Endothelial cell of umbilical vein (primary cell): ENCODE measurements at regions not wholly inside any gene's neighbourhood (a gene's known extent, or its start where the extent isn't known, plus 50 kb on each side); places are given as distances from the start of the nearest gene placed in this dataset.

ENCODE experiments used
- BruUV-seq: library from RNA; stranded (reverse); fragments of 400-500 nt; replicated peaks from 2 replicates; lab custom pipeline; 2021; lab: Mats Ljungman, UMichigan
- CTCF ChIA-PET: fragments of 300-600, 350-600 bp; sonication (Branson Sonifier 250); formaldehyde crosslinking; loops from one replicate; lab custom pipeline; 2021; ENCODE audit warnings: antibody characterized with exemption, inconsistent platforms; lab: Charles Lee
- POLR2A ChIA-PET: fragments of 300-600, 350-600 bp; sonication (Branson Sonifier 250); formaldehyde crosslinking; loops from one replicate; lab custom pipeline; 2021; ENCODE audit warnings: antibody characterized with exemption, inconsistent platforms; lab: Charles Lee
- DNase-seq: peaks from one replicate; pipeline ENCODE4 v3.0.0-alpha.2; 2011; ENCODE audit warnings: low read depth, low spot score
- FAIRE-seq: peaks from 2 replicates; lab custom pipeline; 2011; peaks lifted over from hg19 to GRCh38; lab: Jason Lieb, UNC
- H2AFZ ChIP-seq: 2 replicates; pipeline ENCODE4 v1.6.0; 2012; ENCODE audit warnings: low read depth, low read length, control low read depth, inconsistent platforms
- H3K27ac ChIP-seq: 2 replicates; pipeline ENCODE4 v1.5.1; 2011; ENCODE audit warnings: low read depth, mild to moderate bottlenecking, control low read depth, low read length, moderate library complexity; ENCODE audit not compliant: insufficient read depth
- H3K27me3 ChIP-seq, 2 experiments: 2 replicates each; pipeline versions ENCODE4 v1.6.0 to v1.6.1; 2011; ENCODE audit warnings: low read length in 2 of 2, mixed read lengths in 1 of 2; ENCODE audit not compliant: control insufficient read depth in 2 of 2, insufficient read depth in 2 of 2
- H3K36me3 ChIP-seq, 2 experiments: 2 replicates in 1 of 2; 3 replicates in 1 of 2; pipeline ENCODE4 v1.5.1; 2011; ENCODE audit warnings: low read length in 2 of 2, mild to moderate bottlenecking in 1 of 2, moderate library complexity in 1 of 2; ENCODE audit not compliant: control insufficient read depth in 2 of 2, insufficient read depth in 2 of 2; ENCODE audit errors: extremely low read depth in 1 of 2
- H3K4me1 ChIP-seq: 3 replicates; pipeline ENCODE4 v1.5.1; 2011; ENCODE audit warnings: mild to moderate bottlenecking, low read length; ENCODE audit not compliant: control insufficient read depth, insufficient read depth; ENCODE audit errors: extremely low read depth
- H3K4me2 ChIP-seq: 2 replicates; pipeline ENCODE4 v1.6.1; 2011; ENCODE audit warnings: low read length, control low read depth, mixed read lengths; ENCODE audit not compliant: insufficient read depth
- H3K4me3 ChIP-seq, 3 experiments: fragments of 200-600 bp in 1 of 3; sonication (generic), shearing (Covaris generic) in 1 of 3; replicated peaks in 1 of 3; 2 replicates each; pipeline ENCODE4 v1.5.1; 2011 to 2016; ENCODE audit warnings: control low read depth in 3 of 3, low read length in 3 of 3, mild to moderate bottlenecking in 2 of 3, inconsistent platforms in 1 of 3, low read depth in 1 of 3, moderate library complexity in 1 of 3; ENCODE audit not compliant: insufficient read depth in 1 of 3
- H3K79me2 ChIP-seq: 2 replicates; pipeline ENCODE4 v1.6.0; 2012; ENCODE audit warnings: low read length, inconsistent platforms; ENCODE audit not compliant: control insufficient read depth, insufficient read depth
- H3K9ac ChIP-seq: replicated peaks from 2 replicates; pipeline ENCODE3; 2011; ENCODE audit warnings: low read length, control low read depth; ENCODE audit not compliant: insufficient read depth; ENCODE audit errors: extremely low read depth
- H3K9me1 ChIP-seq: replicated peaks from 3 replicates; pipeline ENCODE4 v1.6.0; 2011; ENCODE audit warnings: mild to moderate bottlenecking, low read length; ENCODE audit not compliant: control insufficient read depth, insufficient read depth; ENCODE audit errors: extremely low read depth
- H3K9me3 ChIP-seq: replicated peaks from 2 replicates; pipeline ENCODE4 v1.5.1; 2012; ENCODE audit warnings: low read length, inconsistent platforms; ENCODE audit not compliant: control insufficient read depth, insufficient read depth
- H4K20me1 ChIP-seq: replicated peaks from 2 replicates; pipeline ENCODE3; 2011; ENCODE audit warnings: mild to moderate bottlenecking, low read length; ENCODE audit not compliant: control insufficient read depth, insufficient read depth; ENCODE audit errors: extremely low read depth
- CTCF ChIP-seq, 2 donors: IDR thresholded peaks; 1 replicate in 1 of 2; 2 replicates in 1 of 2; pipeline ENCODE4 v1.5.1; 2011; ENCODE audit warnings: low read length in 2 of 2, mild to moderate bottlenecking in 2 of 2, moderate library complexity in 2 of 2, control low read depth in 1 of 2, inconsistent platforms in 1 of 2, low read depth in 1 of 2; ENCODE audit not compliant: insufficient read depth in 1 of 2; ENCODE audit errors: extremely low read depth in 1 of 2
- EZH2 ChIP-seq: IDR thresholded peaks from 2 replicates; pipeline ENCODE4 v1.6.1; 2012; ENCODE audit warnings: borderline replicate concordance, low read depth, mild to moderate bottlenecking, moderate library complexity, low read length, inconsistent platforms; ENCODE audit not compliant: severe bottlenecking
- FOS ChIP-seq: IDR thresholded peaks from 2 replicates; pipeline ENCODE4 v1.6.1; 2011; ENCODE audit warnings: mild to moderate bottlenecking, low read length, moderate library complexity, borderline replicate concordance; ENCODE audit not compliant: insufficient read depth
- GATA2 ChIP-seq: IDR thresholded peaks from 2 replicates; pipeline ENCODE4 v1.7.0; 2011; ENCODE audit warnings: low read depth, mild to moderate bottlenecking, moderate library complexity, mixed read lengths, low read length; ENCODE audit not compliant: insufficient read length, insufficient read depth
- JUN ChIP-seq: IDR thresholded peaks from 2 replicates; pipeline ENCODE4 v1.6.1; 2011; ENCODE audit warnings: borderline replicate concordance, low read depth; ENCODE audit not compliant: insufficient read length, insufficient read depth
- MAX ChIP-seq: IDR thresholded peaks from 2 replicates; pipeline ENCODE4 v1.6.1; 2011; ENCODE audit not compliant: insufficient read depth, insufficient read length
- MYC ChIP-seq: IDR thresholded peaks from one replicate; pipeline ENCODE4 v1.6.1; 2011; ENCODE audit warnings: mild to moderate bottlenecking, low read depth, low read length
- POLR2A ChIP-seq: IDR thresholded peaks from 2 replicates; pipeline ENCODE4 v1.6.1; 2012; ENCODE audit warnings: low read depth, mild to moderate bottlenecking, control low read depth, low read length
- POLR2AphosphoS5 ChIP-seq: IDR thresholded peaks from 2 replicates; pipeline ENCODE4 v1.6.1; 2012; ENCODE audit warnings: low read depth, mild to moderate bottlenecking, control low read depth, low read length, moderate library complexity; ENCODE audit not compliant: insufficient read depth
- dilution Hi-C: fragments of 300-500 bp; cut with MboI; formaldehyde crosslinking; loops from one replicate; pipeline ENCODE4 v1.15.0; 2019; ENCODE audit warnings: low sequenced_read_pairs; ENCODE audit not compliant: extremely low pct_ligation_motif_present
- intact Hi-C: fragments of 100-400 bp; cut with micrococcal nuclease; formaldehyde crosslinking; loops from one replicate; pipeline ENCODE4 v1.10.0; 2022

- DNase-seq (no peak), FAIRE-seq (no peak)
- H3K36me3 ChIP-seq = no peaks in the 10 kb centered on the region
- no peak overlapping the region for H2AFZ ChIP-seq
- ChIA-PET CTCF (no interaction called here), POLR2A (no interaction called here)
- intact Hi-C loops = no loop called here
- TF ChIP-seq FOS (no peak), POLR2A (no peak), EZH2 (no peak), MYC (no peak), CTCF (IDR thresholded peaks at IDR 0.05; ENCODE audit: extremely low read depth in 1 of 2, insufficient read depth in 1 of 2, low read depth in 1 of 2, low read length in 2 of 2) (no peak), GATA2 (no peak), MAX (no peak), JUN (no peak), POLR2AphosphoS5 (no peak)
- no peak overlapping the region for H3K27ac ChIP-seq
- BruUV-seq = no TSS peak
- no peaks in the 10 kb centered on the region for H3K27me3 ChIP-seq
- H3K9me1 ChIP-seq = no peaks in the 10 kb centered on the region
- H3K9ac ChIP-seq = no peak overlapping the region
- no peaks in the 10 kb centered on the region for H3K4me1 ChIP-seq
- H3K79me2 ChIP-seq = no peaks in the 10 kb centered on the region
- H3K4me3 ChIP-seq = no peak overlapping the region
- H4K20me1 ChIP-seq = no peaks in the 10 kb centered on the region
- dilution Hi-C loops = no loop called here
- no peak overlapping the region for H3K4me2 ChIP-seq
- no peaks in the 10 kb centered on the region for H3K9me3 ChIP-seq
Measured at GRCh38 chr11:23893126-23893525, 603.7 kb upstream of the LUZP2 start.
